HG02981 (cell line): ENCODE measurements at regions not wholly inside any gene's neighbourhood (a gene's known extent, or its start where the extent isn't known, plus 50 kb on each side); places are given as distances from the start of the nearest gene placed in this dataset.
"Not testable (repeated sequence)": the region's sequence is repeated elsewhere in the genome, so short reads cannot be mapped to it uniquely, and the experiment has no call there.

ENCODE experiments used
- ATAC-seq: cut with Tn5 transposase; IDR thresholded peaks from one replicate; pipeline ENCODE4 v1.9.1; 2021; ENCODE audit warnings: mild to moderate bottlenecking, moderate library complexity; ENCODE audit not compliant: unreplicated experiment

DNA sequence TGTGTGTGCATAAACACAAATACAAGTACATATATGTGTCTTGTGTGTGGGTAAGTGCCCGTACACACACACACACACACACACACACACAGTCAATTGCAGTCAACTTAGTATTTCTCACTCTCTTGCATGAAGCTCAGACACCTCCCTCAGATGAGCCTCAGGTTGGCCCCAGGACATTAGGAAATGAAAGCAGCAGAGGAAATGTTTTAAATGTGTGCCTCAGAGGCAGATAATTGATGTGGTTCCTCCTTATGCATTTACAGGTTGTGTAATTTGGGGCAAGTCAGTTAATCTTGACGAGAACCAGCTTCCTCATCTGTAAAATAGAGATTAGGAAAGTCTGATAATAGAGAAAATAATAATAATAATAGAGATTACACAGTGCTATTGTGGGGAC, 814.0 kb upstream of the ID2 start:
- no peak for ATAC-seq

DNA sequence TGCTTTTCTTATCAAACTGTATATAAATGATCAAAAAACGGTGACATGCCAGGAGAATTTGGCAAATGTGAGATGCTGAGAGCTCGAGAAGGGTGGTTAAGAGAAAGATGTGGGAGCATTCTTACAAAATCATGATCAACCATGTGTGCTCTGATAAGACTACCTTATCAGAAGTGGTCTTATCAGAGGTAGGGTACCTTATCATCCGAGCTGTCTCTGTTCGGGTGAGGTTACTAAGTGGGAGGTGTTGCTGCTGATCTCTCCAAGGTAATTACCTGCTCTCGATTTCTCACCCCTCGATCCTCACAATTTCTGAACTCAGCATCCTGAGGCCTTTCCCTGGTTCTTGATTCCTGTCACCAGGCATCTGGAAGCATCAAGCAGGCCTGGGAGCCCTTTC, 813.0 kb upstream of the ID2 start:
- no peak for ATAC-seq

DNA sequence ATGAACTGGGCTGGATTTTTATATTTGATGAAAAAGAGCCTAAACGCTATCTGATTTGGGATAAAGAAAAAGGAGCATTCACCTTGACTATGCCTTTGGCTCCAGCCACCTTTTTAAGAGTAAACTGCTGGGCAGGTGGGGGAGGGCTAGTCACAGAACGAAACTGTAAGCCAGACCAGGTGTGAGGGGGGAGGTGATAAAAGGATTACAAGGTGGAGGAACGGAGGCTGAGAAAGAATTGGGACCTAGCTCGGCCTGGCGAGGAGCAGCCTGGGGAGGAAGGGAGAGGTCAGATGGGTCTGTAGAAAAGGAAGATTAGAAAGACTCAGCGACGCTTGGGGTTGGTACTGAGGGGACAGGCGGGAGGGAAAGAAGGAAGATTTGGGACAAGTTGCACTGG, 805.4 kb upstream of the ID2 start:
- not testable (repeated sequence) for ATAC-seq

DNA sequence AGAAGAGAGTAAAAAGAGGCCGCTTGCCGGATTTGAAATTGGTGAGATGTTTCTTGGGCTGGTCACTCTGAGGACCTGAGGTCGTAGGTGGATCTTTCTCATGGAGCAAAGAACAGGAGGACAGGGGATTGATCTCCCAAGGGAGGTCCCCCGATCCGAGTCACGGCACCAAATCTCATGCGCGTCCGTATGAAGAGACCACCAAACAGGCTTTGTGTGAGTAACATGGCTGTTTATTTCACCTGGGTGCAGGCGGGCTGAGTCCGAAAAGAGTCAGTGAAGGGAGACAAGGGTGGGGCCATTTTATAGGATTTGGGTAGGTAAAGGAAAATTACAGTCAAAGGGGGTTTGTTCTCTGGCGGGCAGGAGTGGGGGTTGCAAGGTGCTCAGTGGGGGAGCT, 803.6 kb upstream of the ID2 start:
- ATAC-seq, result not testable (repeated sequence)

DNA sequence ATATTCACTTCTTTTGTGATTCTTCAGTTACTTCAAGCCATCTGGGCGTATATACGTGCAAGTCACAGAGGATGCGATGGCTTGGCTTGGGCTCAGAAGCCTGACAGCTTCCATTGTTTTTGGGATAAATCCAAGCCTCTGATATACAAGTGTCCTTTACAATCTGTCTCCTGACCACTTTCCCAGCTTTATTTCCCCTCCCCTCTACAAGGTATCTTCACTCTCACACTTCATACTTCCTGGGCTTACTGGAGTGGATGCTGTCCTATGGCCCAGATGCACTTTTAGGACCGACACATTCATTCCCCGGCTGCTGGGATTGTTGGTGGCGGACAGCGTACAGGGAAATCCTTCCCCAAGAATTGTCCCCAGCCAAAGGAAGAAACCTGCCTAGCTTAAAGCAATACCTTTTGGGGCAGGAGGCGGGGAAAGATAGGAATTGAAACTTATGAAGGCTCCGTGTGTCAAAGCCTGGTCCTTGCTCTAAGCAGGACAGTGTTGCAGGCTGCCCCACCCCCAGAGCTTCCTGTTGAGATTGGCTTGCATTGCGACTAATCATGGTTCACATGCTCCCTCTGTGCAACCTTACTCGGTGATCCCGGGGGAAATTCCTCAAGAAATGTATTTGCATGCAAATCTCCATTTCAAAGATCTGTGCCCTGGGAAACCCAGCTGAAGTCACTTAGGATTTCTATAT, 802.9 kb upstream of the ID2 start:
- ATAC-seq, result no peak

DNA sequence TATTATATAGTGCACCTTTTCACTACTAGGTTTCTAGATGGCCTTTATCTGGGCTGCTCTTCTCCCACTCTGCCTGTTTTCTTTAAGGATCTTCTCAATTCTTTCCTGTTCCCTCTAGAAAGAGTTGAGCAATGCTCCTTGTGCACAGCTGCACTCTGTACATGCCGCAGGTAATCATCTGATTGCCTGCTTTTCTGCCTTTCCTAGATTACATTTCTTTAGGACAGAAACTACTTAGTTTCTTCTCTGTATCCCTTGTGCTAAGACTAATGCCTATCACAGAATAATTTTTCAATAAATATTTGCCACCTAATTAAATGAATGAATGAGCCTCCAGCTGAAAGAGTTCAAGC, 802.4 kb upstream of the ID2 start:
- no peak for ATAC-seq

DNA sequence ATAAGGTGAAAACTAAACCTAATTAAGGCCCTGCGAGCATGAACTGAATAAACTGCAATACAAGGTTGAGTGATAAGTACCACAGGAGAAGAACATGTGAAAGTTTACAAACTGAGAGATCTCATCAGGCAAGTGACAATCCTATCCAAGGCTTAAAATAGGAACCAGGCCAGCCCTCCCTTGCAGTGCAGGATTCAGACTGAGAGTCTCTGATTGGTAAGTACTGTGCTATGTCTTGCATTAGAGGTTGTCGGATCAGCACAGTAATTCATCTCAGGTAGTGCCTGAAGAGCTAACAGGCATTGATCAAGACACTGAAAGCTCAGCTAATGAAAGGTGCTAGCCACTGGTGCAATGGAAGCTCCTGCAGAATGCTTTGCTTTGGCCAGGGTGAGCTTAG, 801.7 kb upstream of the ID2 start:
- ATAC-seq, result no peak

DNA sequence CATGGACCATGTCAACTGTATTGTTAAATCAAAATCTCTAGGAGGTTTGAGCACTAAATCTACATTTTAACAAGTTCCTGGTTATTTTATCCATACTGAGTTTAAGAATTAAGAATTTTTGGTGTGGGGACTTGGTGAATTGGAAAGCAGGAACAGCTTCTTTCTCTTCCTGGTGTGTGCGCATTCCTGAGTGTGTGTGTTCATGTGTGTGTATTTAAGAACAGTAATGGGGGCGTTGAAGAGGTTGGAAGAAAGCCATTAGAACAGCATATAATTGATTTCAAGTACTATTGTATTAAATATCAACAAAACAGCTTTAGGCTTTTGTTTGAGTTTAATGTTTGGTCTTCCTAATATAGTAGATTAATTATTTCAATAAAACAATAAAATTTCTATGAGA, 801.3 kb upstream of the ID2 start:
- ATAC-seq, result no peak

DNA sequence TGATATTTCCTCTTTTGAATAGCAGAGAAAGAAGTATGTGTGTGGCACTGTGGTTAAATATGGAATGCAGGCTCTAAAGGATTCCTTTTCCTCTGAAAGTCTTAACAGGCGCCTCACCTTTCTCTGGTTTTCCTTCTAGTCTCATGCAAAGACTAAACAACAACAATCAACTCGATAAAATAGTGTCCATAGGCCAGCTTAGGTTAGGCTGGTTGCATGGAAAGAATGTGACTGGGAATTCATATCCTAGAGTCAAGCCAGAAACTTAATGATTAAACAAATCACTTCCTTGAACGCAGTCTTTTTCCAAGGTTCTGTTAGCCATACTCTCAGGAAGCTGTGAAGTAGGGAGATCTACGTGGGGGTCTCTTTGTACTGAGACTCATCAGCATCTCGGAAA, 800.8 kb upstream of the ID2 start:
- no peak for ATAC-seq

DNA sequence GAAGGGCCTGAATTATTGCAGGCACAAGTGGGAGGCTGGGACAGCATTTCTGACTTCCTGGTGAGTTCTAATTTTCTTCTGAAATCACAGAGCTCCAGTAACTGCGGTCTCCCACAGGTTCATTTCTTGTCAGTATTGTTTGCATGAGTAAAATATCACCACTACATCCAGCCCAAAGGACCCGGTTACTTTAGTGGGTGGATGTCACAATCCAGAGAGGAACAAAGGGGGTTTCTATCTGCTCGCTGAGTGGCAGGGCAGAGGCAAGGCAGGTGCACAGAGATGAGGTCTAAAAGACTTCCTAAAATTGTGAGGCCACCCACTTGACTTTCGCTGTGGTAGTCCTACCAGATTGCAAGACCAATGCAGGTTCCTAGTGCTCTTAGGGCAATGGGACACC, 800.4 kb upstream of the ID2 start:
- ATAC-seq, result no peak

DNA sequence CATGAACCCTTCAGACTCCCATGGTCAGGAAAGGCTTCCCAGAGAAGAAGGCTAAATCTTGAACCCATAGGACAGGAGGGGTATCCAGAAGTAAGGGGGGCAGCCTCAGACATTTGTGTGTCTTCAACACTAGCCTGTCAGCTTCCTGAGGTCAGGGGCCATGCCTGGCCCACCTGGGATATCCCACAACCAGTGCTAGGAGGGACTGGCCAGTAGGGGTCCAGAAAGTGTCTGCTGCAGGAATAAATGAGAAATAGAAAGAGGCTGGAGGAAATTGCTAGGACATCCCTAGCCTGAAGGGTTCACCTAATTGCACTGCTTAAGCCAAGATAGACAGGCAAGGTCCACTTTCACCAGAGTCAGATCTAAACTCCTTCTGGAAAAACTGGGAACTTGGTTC, 799.6 kb upstream of the ID2 start:
- no peak for ATAC-seq

DNA sequence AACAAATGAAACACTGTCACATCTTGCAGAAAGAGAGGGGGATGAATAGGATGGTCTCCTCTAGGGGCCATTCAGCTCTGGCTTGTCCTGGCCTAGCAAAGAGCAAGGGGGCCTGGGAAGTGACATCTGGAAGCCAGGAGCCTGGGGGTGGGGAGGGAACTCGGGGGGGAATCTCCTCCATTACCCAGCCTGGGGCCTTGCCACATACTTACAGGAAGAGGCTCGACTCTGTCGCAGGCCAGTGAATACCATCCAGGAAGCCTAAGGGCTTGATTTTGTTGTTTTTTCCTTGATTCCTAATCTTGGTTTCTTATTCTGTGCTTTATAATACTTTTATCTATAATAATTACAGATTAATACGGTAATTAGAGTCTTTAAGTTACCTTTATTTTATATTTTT, 797.5 kb upstream of the ID2 start:
- no peak for ATAC-seq

DNA sequence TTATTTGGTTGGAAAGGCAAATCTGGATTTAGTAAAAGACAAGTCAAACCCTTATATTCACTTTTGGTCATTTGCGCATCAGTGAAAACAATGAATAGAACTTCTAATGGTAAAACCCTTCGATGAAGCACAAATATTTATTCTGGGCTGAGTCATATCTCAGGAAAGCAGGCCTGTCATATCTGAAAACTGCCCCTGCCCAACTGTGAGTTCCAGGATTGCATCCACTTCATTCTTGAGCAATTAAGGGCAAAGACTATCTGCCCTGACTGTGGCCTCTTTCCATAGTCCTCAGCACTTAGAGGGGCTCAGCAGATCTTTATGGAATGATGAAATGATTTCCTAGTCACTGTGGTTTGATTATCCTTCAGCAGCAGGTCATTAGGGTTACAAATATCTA, 795.2 kb upstream of the ID2 start:
- ATAC-seq, result no peak

DNA sequence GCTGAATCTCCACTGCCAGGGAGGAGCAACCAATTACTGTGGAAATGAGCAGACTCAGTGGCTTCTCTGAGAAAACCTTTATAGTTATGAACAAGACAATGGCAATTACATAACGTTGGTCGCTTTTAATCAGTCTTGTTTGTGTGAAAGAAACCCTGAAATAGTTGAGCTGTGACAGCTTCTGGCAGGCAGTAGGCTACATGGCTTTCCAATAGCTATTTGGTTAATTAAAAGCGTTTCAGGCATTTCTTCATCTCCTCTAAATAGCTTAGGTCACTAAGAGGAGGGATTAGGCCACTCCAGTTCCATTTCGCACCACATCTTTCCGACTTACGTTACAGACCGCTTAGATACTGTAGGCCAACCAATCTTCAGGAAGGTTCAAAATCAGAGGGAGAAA, 794.4 kb upstream of the ID2 start:
- no peak for ATAC-seq

DNA sequence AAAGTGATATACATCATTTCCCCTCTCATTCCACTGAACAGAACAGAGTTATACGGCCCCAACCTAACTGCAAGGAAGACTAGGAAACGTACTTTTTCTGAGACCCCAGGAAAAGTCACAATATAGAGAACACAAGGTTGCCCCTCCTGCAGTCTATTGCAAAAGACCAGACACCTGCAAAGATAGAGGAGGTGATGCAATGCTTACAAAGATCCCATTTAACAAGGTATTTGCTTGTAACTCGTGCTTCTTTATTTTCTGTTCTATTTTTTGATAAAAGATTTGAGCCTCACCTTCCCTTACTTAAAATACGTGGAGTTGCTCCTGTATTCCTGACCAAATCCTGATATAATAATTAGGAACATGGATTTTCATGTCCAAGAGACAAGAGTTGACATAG, 793.0 kb upstream of the ID2 start:
- no peak for ATAC-seq

DNA sequence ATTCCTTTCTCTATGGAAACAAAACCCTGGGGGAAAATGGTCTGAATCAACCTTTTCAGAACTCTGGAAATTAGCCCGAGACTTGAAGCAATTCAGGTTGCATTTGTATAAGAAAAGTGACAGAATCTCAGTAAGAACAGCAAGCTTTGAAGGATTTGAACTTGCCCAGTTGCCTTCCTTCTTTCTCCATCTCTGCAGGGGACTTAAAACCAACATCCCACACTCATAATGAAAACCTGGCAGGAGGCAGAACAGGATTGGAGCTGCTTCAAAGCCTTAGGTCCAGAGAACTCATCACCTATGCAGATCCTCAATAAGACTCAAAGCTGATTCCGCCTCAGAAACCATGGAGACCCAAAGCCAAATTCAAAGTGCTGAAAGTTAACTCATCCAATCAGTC, 790.5 kb upstream of the ID2 start:
- no peak for ATAC-seq

DNA sequence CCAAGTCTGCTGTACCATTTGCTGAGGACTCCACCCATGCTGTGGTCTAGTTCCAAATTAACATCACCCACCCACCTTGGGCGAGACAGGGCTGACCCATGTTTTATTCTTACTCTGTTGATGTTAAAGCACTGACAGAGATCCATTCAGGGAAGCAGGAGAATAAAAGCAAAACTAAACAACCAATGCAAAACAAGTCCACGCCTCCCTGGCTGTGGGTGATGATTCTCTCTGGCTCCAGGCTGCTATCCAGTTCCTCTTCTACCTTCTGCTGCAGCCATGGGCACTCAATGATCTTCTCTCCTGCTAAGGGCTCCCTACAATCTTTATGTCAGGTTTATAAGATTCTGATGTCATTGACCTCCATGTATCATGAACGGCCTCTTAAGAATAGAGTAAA, 786.6 kb upstream of the ID2 start:
- no peak for ATAC-seq

DNA sequence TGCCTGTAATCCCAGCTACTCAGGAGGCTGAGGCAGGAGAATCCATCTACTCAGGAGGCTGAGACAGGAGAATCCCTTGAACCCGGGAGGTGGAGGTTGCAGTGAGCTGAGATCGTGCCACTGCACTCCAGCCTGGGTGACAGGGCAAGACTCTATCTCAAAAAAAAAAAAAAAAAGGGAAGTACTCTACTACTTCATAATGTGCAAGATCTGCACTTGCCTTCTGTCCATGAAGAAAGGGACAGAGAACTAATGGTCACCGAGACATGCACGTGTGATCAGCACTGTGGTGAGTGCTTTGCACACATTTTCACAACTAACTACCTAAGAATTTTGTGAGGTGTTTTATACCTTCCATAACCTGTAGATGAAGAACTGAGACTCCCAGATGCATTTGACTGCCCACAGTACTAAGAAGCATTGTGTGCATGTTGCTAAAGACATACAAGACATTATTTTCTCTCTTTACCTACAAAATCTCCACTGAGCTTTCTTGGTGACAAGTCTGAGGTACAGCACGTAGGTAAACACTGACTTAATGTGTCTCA, 784.8 kb upstream of the ID2 start:
- ATAC-seq, result no peak

DNA sequence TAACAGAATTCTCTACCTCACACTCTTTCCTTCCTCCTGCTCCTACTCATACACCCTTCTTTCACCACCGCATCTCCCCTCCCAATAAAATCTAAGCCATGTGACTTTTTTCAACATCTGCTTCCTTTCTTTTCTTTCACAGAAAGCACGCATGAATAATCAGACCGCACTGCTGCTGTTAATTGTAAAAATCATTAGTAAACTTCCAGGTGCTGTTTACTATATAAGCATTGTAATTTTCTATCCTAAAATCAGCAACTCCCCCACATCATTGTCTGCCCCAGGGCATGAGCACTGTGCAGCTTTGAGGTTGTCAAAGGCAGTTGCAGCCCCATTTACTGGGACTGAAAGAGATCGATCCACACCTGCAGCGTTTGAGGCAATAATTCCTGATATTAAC, 782.6 kb upstream of the ID2 start:
- ATAC-seq, result no peak

DNA sequence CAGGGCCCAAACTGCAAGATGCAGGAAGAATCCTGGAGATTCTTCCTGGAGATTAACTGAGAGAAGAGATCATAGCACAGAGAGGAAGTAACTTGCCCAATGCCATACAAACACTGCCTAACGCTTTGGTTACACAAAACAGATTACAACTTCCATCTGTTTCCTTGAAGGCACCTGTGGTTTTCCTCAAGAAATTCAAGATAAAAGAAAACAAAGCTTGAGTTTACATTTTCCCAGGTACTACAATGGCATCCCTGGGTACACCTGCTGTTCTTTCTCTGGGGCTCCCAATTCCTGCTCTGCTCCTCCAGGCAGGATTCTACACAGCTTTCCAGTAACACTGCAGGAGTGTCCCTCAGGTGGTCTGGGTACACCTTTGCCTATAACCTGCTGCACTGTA, 781.9 kb upstream of the ID2 start:
- no peak for ATAC-seq

DNA sequence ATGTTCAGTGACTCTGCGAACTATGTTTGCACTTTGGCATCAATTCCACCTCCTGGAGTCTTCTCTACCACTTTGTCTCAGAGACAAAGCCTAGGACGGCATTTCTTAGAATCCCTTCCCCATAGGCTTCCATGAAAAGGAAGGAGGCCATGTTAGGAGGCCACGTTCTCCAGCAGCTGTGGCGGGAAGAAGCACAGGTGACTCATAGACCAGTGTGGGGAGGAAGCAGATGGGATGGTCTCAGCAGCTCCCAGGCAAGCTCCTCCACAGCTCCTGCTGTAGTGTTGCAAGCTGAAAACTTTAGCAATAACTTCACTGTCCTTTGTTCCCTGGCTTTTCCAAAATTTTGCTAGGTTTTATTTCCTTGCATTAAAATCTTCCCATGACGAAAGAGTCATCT, 781.3 kb upstream of the ID2 start:
- ATAC-seq, result no peak

DNA sequence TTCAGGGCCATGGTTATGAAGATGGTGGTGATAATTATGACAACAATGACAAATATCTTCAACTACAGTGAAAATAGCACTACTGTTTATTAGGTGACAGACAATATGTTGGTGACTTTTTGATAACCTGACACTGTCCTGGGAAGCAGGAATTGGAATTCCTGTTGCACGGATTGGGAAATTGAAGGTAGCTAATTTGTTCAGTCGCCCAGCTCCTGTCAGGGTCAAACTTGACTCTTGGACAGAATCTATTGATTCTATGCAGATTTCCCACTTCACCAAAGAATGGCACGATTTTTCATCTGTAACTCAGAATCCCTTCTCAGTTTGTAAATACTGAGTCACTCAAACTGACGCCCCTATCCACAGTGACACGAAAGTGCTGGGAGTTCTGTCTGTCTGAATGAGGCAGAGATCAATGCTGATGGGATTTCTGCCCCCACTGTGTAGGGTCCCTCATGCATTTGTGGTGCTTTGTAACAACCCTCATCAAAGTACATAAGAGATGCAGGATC, 779.5 kb upstream of the ID2 start:
- ATAC-seq, result no peak

DNA sequence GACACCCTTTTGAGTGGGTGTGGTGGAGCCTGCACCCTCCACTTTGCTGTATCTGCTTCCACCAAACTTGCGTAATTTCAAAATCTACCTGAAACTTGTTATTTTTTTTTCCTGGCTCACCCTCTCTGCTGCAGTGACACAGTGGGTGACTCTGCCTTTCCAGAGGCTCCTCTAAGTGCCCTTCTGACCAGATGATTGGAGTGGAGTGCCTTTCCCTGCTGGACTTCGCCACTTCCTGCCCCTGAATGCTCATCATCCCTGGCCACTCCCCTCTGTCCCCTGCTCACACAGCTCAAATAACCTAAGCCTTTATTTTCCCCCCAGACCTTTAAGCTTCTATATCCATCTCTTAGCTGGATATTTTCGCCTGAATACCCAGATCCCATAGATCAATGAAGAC, 777.5 kb upstream of the ID2 start:
- ATAC-seq, result no peak
